EH (cell line): ENCODE measurements at regions not wholly inside any gene's neighbourhood (a gene's known extent, or its start where the extent isn't known, plus 50 kb on each side); places are given as distances from the start of the nearest gene placed in this dataset.
A peak's percentile ranks its signal among the peaks of the same experiment; 100 is the strongest.

Source experiments
- DNase-seq: peaks from one replicate; pipeline ENCODE4 v3.0.0-alpha.2; 2015; ENCODE audit warnings: low read depth

DNA sequence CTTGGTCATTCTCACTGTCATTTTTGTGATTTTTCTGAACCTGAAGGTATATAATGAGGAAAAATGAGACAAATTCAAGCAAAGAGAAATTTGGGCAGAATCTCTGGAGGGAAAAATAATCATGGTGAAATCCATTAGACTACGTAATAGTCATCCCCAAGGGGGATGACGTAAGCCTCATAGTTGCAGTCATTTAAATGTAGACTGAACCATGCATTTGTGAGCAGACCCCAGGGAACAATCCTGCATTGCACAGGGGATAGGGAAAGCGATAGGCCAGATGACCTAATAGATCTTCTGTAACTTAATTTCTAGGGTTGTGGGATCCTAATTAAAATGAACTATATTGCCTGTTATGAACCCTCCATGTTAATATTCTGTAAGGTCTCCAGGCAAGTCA lies 167.4 kb upstream of the C1orf21 start:
- DNase-seq, result no peak

DNA sequence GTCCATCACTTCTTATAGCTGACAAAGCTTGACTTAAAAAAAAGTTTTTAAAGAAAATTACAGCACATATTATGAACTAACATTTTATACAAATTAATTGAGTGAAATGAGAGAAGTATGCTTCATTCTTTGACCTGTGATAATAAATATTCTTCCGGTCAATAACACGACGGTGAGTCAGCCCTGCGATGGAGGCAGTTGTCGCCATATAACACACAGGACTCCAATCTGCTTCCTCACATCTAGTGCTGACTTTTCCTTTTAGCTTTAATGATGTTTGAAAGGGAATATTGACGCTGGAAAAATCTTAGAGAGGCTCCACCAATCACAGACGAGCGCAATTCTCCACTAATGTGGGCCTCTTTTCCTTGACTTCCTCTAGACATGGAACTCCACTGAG lies 166.9 kb upstream of the C1orf21 start:
- DNase-seq, result no peak

DNA sequence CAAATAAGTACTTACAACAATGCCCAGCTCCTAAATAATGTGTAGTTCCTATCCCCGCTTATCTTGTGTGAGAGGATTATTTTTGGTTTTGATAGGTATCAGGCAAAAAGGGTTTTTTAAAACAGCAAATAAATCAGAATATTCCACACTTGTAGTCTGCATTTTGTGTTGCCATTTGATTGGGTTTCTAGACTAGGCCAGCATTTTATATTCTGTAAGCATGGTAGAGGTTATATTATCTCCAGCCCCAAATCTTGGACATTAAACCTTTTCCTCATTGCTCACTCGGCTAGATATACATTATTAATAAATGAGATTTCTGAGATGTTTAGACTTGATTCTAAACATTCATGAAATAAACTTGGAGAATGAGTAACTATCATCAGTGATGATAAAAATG lies 165.7 kb upstream of the C1orf21 start:
- DNase-seq, result no peak

DNA sequence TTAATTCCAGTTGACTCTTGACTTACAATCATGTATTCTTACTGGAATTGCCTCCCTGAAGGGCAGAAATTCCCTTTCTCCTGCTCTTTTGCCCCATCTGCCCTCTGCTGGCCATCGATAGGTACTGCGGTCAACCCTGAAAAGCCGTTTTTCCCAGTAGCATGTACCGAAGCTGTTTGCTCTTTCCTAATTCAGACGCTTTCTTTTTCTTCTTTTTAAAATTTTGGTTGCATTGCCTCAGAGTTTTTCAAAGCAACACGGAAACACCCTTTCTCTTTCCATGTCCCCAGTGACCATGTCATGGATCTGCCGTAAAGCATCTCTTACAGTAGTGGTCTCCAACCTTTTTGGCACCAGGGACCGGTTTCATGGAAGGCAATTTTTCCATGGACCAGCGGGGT lies 164.2 kb upstream of the C1orf21 start:
- peak; percentile 68 for DNase-seq

DNA sequence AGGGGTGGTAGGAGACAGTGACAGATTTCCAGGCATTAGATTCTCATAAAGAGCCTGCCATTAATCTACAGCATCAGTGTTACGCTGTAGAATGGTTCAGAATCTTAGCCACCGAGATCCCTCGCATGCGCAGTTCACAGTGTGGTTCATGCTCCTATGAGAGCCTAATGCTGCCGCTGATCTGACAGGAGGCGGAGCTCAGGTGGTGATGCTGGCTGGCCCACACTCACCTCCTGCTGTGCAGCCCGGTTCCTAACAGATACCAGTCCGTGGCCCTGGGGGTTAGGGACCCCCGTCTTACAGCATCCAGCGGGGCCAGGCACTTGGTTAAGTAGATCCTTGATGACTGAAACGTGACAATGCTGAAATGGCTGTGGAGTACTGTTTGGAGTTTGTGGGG lies 163.6 kb upstream of the C1orf21 start:
- peak; percentile 33 for DNase-seq

DNA sequence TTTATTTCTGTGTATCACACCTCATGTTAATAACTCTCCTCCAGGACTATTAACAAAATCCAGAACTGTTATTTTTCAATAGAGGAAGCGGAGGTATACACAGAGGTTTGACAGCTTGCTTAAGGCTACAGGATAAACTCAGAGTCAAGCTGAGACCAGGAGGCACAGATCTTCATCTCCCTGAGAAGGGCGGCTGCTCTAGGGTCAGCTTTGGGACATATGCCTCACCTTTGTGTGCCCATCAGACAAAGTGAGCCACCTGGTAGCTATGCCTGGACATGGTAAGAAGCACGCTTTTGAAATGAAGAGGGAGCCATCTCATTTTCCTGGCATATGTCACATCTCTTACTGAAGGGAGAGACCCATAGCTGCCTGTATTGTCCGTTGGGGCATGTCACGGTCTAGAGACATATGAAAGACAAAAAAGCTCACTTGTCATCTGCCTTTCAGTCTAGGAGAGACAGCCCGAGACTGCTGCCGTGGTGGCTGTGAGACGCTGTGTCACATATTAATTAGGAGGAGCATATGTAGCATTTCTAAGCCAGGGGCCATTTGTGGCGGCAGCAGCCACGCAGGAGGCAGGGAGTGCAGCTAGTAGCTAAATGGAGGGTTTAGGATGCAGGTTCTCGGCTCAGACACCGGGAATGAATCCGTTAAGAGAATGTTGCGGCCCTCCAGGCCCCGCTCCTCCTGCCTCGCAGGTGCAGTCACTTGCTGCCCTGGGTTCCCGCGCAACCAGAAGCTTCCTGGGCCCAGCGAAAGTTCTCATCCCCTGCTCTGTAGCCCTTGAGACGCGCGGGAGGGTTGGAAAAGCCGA lies 161.3 kb upstream of the C1orf21 start:
- DNase-seq, result no peak

DNA sequence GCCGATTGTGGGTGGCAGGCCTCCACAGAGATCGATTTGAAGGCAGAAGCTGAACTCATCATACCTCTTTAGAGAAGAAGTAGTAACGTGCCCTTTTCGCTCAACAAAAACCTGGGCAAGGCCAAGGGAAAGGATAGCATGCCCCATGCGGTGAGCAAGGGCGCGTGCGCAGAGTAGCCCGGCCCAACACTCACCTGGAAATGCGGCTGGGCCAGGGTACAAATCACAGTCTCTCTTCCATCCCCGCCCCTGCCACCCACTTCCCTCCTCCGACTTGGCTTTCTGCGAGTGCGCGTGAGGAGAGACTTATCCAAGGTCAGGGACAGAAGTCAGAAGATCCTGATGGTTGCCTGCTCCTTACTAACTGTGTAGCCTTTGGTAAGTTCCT lies 160.7 kb upstream of the C1orf21 start:
- DNase-seq, result no peak

DNA sequence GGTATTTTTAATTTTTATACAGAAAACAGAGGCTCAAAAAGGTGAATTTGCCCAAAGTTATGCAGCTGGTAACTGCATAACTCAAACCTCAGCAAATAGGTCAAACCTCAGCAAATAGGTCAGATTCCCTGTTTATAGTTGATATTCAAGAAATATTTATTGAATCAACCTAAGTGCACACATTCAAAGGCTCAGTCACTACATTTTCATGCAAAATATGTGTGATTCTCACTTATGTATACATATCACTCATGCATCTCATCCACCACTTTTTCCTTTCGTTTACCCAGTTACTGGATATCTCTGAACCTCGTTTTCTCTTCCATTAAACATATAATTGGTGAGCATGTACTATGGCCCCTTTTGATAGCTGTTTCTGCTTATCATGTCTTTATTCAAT lies 158.3 kb upstream of the C1orf21 start:
- no peak for DNase-seq

DNA sequence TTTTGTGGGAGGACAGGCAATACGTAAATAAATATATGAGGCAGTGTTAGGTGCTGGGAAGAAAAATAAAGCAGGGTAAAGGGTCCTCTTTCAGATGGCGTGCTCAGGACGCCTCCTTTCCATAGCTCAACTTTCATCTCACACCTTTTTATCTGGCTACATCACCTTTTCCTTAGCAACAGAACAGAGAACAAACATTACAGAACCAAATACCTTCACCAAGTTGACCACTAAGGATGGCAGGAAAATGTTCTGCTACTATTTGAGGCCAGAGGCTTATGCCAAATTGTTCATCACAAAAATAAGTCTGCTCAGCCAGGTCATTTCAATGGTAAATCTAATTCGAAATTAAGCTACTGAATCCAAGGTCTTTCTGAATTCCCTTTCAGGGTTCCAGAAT lies 149.2 kb upstream of the C1orf21 start:
- DNase-seq, result no peak

DNA sequence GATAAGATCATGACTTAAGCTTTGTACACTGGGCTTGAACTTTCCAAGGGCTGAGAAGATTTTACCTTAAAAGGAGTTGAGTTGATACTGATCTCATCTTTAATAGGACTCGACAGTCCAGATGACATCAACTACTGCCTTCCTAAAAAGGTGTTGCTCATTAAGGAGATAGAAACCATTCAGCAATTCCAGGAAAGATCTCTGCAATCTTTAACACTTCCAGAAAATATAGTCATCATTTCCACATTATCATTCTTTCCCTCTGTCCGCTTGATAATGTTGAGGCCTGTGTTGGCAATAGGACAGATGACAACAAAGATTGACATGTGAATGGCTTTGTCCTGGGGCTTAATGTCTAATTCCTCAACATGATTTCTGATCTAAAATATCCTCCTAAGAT lies 145.4 kb upstream of the C1orf21 start:
- no peak for DNase-seq

DNA sequence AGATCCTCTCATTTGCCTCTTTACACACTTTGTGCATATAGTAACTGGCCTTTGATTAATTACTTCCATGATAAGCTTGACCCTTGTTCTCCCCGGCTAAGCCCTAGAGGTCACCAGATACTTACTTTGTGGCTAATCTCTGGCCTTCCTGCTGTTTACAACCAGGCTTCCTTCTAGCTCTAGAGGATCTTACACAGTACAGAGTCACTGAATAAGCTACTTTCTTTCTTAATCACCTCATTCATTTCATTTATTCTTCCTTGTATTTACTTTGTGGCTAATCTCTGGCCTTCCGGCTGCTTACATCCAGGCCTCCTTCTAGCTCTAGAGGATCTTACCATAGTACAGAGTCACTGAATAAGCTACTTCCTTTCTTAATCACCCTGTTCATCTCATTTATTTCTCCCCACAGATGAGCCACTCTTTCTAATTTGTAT lies 144.3 kb upstream of the C1orf21 start:
- peak; percentile 71 for DNase-seq

DNA sequence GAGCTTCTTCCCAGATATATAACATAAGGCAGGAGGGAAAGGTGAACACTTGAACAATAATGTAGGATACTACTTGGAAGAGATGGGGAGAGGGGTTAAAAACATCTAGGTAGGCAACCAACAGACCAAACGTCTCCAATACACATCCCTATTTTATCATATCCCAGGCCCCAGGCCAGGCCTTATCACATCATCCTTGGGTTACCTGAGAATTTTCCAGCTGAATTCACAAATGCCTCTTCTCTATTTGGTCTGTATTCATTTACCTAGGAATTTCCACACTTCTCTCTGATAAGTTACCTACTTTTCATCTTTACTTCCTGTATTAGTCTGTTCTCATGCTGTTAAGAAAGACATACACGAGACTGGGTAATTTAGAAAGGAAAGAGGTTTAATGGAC lies 141.9 kb upstream of the C1orf21 start:
- no peak for DNase-seq

DNA sequence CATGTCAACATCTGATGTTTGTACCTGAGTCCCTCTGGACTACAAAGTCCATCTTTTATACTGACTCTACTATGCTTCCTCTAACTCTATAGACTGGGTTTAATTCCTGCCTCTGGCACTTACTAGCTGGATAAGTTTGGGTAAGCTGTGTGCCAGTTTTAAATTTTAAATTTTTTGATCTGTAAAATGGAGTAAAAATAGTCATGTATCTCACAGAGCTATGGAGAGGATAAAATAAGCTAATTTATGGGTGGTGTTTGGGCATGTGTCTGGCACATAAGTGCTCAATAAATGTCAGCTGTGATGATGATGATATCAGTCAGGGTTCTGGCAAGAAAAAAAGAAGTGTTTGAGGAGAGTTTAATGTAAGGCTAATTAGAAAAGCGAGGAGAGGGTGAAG lies 139.2 kb upstream of the C1orf21 start:
- no peak for DNase-seq

DNA sequence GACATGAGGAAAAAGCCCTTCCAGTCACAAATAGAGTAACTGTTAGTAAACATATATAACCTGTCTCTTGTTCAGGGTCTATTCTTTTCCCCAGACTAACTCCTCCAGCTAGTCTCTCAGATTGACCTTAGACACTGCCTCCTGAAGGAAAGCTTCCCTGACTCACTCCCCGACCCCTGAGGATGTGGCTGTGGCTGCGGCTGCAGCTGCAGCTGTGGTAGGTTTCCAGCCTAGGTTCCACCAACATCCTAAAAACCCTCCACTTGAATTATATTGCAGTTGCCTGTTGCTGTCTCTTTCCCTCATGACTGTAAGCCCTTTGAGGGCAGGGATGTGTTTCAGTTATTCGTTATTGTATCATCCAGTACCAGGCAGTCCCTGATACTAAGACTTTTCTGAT lies 132.9 kb upstream of the C1orf21 start:
- DNase-seq, result no peak

DNA sequence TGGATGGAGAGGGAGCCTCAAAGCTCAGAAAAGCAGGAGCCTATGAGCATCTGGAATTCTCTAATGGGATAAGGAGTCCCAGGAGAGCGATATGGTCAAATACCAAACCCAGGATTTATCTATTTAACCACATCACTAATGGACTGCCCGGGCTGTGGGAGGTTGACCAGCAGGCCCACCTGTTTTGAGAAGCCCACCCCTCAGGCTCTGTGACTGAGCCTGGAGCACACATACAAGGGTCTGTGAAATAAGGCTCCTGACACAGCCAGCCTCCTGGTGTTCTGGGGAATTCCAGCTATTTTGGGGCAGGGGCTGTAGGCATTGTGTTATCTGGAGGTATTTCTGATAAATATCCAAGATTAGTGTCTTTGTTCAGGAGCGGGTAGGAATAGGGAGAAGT lies 132.0 kb upstream of the C1orf21 start:
- no peak for DNase-seq

DNA sequence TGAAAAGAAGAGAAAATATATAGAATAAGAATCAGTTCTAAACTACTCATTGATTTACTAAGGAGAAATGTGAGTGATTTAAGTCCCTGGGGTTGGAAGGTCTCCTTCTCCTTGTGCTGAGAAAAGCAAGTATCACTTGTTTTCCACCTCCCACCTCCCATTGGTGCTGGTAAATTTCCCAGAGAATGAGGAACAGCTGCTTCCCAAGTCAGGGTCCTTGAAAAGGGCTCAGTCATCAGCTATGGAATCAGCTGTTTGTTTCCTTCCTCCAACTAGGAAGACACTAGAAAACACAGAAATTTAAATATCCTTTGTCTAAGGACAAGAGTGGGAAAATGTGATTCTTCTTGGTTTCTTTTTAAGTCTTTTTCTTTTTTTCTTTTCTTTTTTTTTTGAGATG lies 131.3 kb upstream of the C1orf21 start:
- DNase-seq, result no peak

DNA sequence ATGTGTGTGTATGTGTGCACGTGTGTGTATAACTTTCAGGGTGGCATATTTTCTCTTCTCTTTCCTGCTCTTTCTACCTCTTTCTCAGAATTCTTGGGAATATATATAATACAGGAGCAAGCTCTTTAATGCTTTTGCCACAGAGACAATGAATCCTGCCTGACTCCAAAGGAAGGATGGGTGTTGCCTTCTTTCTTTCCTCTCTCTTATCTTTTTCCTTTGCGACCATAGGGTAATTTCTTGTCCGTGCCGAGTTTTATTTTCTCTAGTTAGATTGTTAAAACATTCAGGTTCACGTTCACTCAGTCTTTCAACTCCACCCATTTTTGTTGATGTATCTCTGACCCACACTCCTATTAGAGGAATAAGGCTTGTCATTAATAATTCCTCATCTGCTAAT lies 129.0 kb upstream of the C1orf21 start:
- no peak for DNase-seq

DNA sequence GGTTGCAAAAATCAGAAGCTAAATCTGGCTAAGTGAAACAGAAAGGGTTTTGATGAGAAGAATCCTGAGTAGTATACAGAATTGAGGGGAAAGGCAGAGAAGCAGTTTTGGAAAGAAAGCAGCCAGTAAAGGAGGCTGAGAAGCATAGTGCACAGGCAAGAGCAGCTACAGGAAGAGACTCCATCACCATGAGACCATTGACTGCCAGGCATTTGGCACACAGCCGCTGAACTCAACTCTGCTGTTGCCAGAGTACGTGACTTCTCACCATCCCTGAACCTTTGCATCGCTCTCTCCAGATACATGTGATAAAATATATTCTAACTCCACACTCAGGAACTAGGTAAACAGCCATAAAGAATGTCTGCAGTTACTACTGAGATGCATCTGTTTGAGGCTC lies 128.3 kb upstream of the C1orf21 start:
- DNase-seq, result no peak

DNA sequence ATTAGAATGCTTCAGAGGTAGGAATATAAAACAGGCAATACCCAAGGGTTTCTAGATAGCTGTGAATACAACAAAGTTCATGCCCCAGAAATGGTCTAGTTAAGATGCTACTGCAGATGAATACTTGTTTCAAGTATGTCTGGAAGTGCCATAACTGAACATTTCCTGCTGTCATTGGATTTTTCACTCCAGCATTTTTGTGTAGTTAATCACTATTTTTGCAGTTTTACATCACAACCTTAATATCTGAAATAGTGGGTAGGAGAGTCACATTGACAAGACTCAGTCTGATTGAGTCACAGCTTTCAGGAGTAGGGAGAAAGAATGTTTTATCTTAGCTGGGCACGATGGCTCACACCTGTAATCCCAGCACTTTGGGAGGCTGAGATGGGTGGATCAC lies 126.4 kb upstream of the C1orf21 start:
- DNase-seq, result peak; percentile 91

DNA sequence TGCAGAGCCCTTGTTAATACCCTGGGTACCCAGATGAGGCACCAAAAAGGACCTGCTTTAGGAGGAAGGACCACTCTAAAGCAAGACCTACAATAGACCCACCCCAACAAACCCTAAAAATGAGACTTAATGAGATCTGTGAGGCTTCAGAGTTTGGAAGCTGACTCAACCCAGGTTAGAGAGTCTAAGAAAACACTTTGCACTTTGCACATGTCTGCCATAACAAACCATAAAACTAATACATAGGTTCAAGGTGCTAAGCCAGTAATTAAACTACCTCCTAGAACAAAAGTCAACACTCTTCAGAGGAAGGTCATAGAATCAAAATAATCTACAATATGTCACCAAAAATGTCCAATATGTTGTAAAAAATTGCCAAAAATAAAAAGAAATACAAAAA lies 124.7 kb upstream of the C1orf21 start:
- no peak for DNase-seq

DNA sequence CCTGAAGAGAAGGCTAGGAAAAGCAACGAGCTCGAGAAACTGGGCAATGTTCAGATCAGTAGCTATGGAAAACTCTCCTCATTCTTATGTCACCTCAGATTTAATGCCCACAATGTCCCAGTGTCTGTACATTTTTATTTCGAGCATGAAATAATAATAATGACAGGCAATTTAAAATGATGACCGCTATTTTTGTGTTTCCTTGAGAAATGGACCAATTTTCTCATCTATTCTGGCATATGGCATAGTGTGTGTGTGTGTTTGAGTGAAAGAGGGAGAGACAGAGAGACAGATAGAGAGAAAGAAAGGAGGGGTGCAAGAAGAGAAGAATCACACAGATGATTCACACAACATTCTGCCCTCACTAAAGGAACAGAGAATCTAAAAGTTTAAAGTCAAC lies 119.1 kb upstream of the C1orf21 start:
- DNase-seq, result no peak

DNA sequence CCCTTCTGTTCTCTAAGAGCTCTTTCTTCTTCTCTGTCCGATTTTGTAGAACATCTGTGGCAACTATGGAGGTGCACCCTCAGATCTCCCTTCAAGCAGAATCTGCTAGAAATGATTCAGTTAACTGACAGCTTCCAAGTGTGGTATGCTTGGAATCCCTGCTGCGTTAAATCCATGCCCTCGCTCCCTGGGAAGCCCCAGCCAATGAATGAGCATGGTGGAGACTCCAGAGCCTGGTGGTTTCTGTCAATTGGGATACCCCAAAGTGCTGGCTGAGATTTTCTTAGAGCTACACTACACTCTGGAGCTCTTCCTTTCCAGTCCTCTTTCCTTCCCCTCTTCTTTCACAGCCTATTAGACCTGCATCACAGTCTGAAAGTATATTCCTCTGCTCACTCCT lies 116.3 kb upstream of the C1orf21 start:
- DNase-seq, result peak; percentile 58

DNA sequence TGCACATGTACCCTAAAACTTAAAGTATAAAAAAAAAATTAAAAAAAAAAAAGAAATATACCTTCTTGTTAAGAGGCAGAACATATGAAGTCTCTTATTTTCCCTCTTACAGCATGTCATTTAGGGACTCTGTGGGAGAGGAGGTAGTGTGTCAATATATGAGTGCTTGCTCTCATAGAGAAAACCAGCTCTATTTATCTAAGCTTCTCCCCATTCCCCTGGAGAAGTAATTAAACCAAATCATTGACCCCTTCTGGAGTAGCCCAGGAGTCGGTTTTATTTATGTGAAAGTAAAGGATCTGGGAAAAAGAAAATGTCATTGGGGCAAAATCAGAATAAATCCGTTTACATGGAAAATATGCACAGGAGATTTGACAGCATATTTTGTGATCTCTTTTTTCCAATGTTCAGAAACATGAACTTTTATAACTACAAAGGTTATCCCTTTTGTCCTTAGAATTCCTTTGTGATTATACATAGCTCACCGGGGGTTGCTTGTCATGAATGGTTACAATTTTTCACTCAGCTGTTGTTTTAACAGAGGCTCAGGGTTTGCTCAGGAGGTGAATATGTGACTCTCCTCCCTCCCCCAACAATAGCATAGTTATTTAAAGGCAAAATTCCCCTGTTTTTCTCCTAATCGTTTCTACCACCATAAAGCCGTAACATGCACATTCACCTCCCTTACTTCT lies 114.5 kb upstream of the C1orf21 start:
- peak; percentile 40 for DNase-seq

DNA sequence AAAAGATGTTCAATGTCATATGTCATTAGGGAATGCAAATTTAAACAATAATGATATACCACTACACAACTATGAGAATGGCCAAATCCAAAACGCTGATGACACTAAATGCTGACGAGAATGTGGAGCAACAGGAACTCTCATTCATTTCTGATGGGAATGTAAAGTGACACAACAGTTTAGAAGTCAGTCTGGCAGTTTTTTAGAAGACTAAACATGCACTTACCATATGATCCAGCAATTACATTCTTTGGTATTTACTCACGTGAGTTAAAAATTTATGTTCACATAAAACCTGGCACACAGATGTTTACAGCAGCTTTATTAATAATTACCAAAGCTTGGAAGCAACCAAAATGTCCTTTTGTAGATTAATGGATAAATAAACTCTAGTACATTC lies 110.4 kb upstream of the C1orf21 start:
- DNase-seq, result peak; percentile 34
